Fibroblast of lung (primary cell): ENCODE measurements at regions not wholly inside any gene's neighbourhood (a gene's known extent, or its start where the extent isn't known, plus 50 kb on each side); places are given as distances from the start of the nearest gene placed in this dataset.

Experiments used
- DNase-seq, 2 donors: peaks; one replicate each; pipeline versions ENCODE4 v3.0.0 to v3.0.0-alpha.2; 2010; ENCODE audit warnings: low read depth in 2 of 2
- H2AFZ ChIP-seq: 2 replicates; pipeline ENCODE4 v1.5.1; 2012; ENCODE audit warnings: low read length, control low read depth, inconsistent platforms
- H3K27ac ChIP-seq: 2 replicates; pipeline ENCODE4 v1.5.1; 2011; ENCODE audit warnings: low read length, control low read depth; ENCODE audit not compliant: insufficient read depth
- H3K27me3 ChIP-seq: 2 replicates; pipeline ENCODE4 v1.5.1; 2011; ENCODE audit warnings: mild to moderate bottlenecking, low read length; ENCODE audit not compliant: control insufficient read depth, insufficient read depth
- H3K36me3 ChIP-seq: 2 replicates; pipeline ENCODE4 v1.5.1; 2011; ENCODE audit warnings: low read length; ENCODE audit not compliant: control insufficient read depth, insufficient read depth
- H3K4me1 ChIP-seq: 2 replicates; pipeline ENCODE4 v1.5.1; 2011; ENCODE audit warnings: low read length; ENCODE audit not compliant: control insufficient read depth, insufficient read depth; ENCODE audit errors: extremely low read depth
- H3K4me2 ChIP-seq: 2 replicates; pipeline ENCODE4 v1.5.1; 2011; ENCODE audit warnings: low read length, control low read depth; ENCODE audit not compliant: insufficient read depth; ENCODE audit errors: extremely low read depth
- H3K4me3 ChIP-seq, 4 experiments: fragments of 200-600 bp in 1 of 4; sonication (generic) in 1 of 4; replicated peaks in 1 of 4; 2 replicates each; pipeline ENCODE4 v1.5.1; 2011 to 2016; ENCODE audit warnings: low read length in 4 of 4, low read depth in 3 of 4, mild to moderate bottlenecking in 3 of 4, control low read depth in 2 of 4, inconsistent platforms in 1 of 4, mixed read lengths in 1 of 4; ENCODE audit not compliant: insufficient read depth in 1 of 4; ENCODE audit errors: control extremely low read depth in 1 of 4
- H3K79me2 ChIP-seq: 2 replicates; pipeline ENCODE4 v1.5.1; 2012; ENCODE audit warnings: mild to moderate bottlenecking, low read length, inconsistent platforms; ENCODE audit not compliant: control insufficient read depth, insufficient read depth
- H3K9ac ChIP-seq: 2 replicates; pipeline ENCODE4 v1.5.1; 2011; ENCODE audit warnings: mild to moderate bottlenecking, low read length, control low read depth; ENCODE audit not compliant: insufficient read depth
- H3K9me3 ChIP-seq: 2 replicates; pipeline ENCODE4 v1.5.1; 2012; ENCODE audit warnings: low read depth, low read length; ENCODE audit not compliant: control insufficient read depth, insufficient read depth
- H4K20me1 ChIP-seq: 2 replicates; pipeline ENCODE4 v1.5.1; 2011; ENCODE audit warnings: low read length; ENCODE audit not compliant: control insufficient read depth, insufficient read depth; ENCODE audit errors: extremely low read depth
- CTCF ChIP-seq, 2 donors: IDR thresholded peaks in 1 of 2; conservative IDR thresholded peaks in 1 of 2; 1 replicate in 1 of 2; 2 replicates in 1 of 2; pipeline ENCODE4 v1.5.1; 2011 to 2012; ENCODE audit warnings: low read length in 2 of 2, control low read depth in 1 of 2, inconsistent platforms in 1 of 2, low read depth in 1 of 2, mild to moderate bottlenecking in 1 of 2
- EZH2 ChIP-seq: IDR thresholded peaks from 2 replicates; pipeline ENCODE4 v1.5.1; 2012; ENCODE audit warnings: low read length, control low read depth, mild to moderate bottlenecking; ENCODE audit errors: missing control alignments

- Histone ChIP-seq H2AFZ (no peak overlapping the region), H3K27me3 (peaks cover 8% of the 10 kb centered on the region), H3K4me1 (no peaks in the 10 kb centered on the region), H3K9ac (no peak overlapping the region), H3K4me2 (no peak overlapping the region), H3K4me3 (no peak overlapping the region), H3K27ac (no peak overlapping the region), H3K36me3 (no peaks in the 10 kb centered on the region), H3K9me3 (no peaks in the 10 kb centered on the region), H4K20me1 (no peaks in the 10 kb centered on the region), H3K79me2 (no peaks in the 10 kb centered on the region)
- TF ChIP-seq CTCF (conservative IDR thresholded peaks at IDR 0.05 in 1 of 2, IDR thresholded peaks at IDR 0.05 in 1 of 2; ENCODE audit: low read depth in 1 of 2, low read length in 2 of 2) = no peak
- no peak for TF ChIP-seq EZH2
- DNase-seq = peak; percentile 35 to 67
Measured at GRCh38 chr6:41489120-41489851, 56.9 kb upstream of the FOXP4 start.

- no peak for DNase-seq
- H3K27me3 ChIP-seq = peaks cover 7% of the 10 kb centered on the region
- no peak overlapping the region for H3K4me3 ChIP-seq
- no peaks in the 10 kb centered on the region for H3K79me2 ChIP-seq
- H3K9ac ChIP-seq = no peak overlapping the region
- no peaks in the 10 kb centered on the region for H4K20me1 ChIP-seq
- H3K36me3 ChIP-seq = no peaks in the 10 kb centered on the region
- no peak for TF ChIP-seq EZH2
- no peak for TF ChIP-seq CTCF (conservative IDR thresholded peaks at IDR 0.05 in 1 of 2, IDR thresholded peaks at IDR 0.05 in 1 of 2; ENCODE audit: low read depth in 1 of 2, low read length in 2 of 2)
- H2AFZ ChIP-seq = no peak overlapping the region
- H3K9me3 ChIP-seq = no peaks in the 10 kb centered on the region
- H3K27ac ChIP-seq = no peak overlapping the region
- no peaks in the 10 kb centered on the region for H3K4me1 ChIP-seq
- no peak overlapping the region for H3K4me2 ChIP-seq
Measured at GRCh38 chr6:41492261-41492891, 53.8 kb upstream of the FOXP4 start.

GRCh38 chr6:41494212-41495110 lies 51.7 kb upstream of the FOXP4 start:
- no peak overlapping the region for H2AFZ ChIP-seq
- no peak overlapping the region for H3K27ac ChIP-seq
- DNase-seq = peak in 1 of 2 donors; percentile 48
- no peaks in the 10 kb centered on the region for H3K36me3 ChIP-seq
- H3K27me3 ChIP-seq = peaks cover 13% of the 10 kb centered on the region
- no peak overlapping the region for H3K9ac ChIP-seq
- H3K4me3 ChIP-seq = no peak overlapping the region
- no peaks in the 10 kb centered on the region for H3K4me1 ChIP-seq
- no peaks in the 10 kb centered on the region for H3K79me2 ChIP-seq
- no peaks in the 10 kb centered on the region for H3K9me3 ChIP-seq
- no peak overlapping the region for H3K4me2 ChIP-seq
- TF ChIP-seq EZH2 (no peak), CTCF (conservative IDR thresholded peaks at IDR 0.05 in 1 of 2, IDR thresholded peaks at IDR 0.05 in 1 of 2; ENCODE audit: low read depth in 1 of 2, low read length in 2 of 2) (no peak)
- H4K20me1 ChIP-seq = no peaks in the 10 kb centered on the region
